HEK293T (cell line): ENCODE measurements at regions not wholly inside any gene's neighbourhood (a gene's known extent, or its start where the extent isn't known, plus 50 kb on each side); places are given as distances from the start of the nearest gene placed in this dataset.

Experiments
- CTCF ChIA-PET: fragments of 350-600 bp; formaldehyde crosslinking; extraction: SDS; loops from one replicate; lab custom pipeline; 2021; ENCODE audit warnings: antibody characterized with exemption, inconsistent platforms; lab: Yijun Ruan, JAX
- POLR2A ChIA-PET: fragments of 350-600 bp; formaldehyde crosslinking; extraction: SDS; loops from one replicate; lab custom pipeline; 2020; ENCODE audit warnings: antibody characterized with exemption, inconsistent platforms; lab: Yijun Ruan, JAX
- DNase-seq: peaks from one replicate; pipeline ENCODE4 v3.0.0; 2012; ENCODE audit warnings: mixed read lengths; ENCODE audit errors: extremely low spot score
- ARNT ChIP-seq: fragments of 450-650 bp; IDR thresholded peaks from 2 replicates; pipeline ENCODE4 v1.6.1; 2017; ENCODE audit warnings: mild to moderate bottlenecking
- BHLHE40 ChIP-seq: fragments of 450-650 bp; IDR thresholded peaks from 2 replicates; pipeline ENCODE4 v1.6.1; 2016; ENCODE audit warnings: mild to moderate bottlenecking, moderate library complexity, borderline replicate concordance
- CTBP1 ChIP-seq: fragments of 450-650 bp; IDR thresholded peaks from 2 replicates; pipeline ENCODE4 v1.6.1; 2016; ENCODE audit warnings: borderline replicate concordance
- ELF4 ChIP-seq: fragments of 450-650 bp; IDR thresholded peaks from 2 replicates; pipeline ENCODE4 v1.6.1; 2017; ENCODE audit warnings: antibody characterized with exemption
- FOXA1 ChIP-seq: fragments of 450-650 bp; IDR thresholded peaks from 2 replicates; pipeline ENCODE4 v1.6.1; 2016; ENCODE audit warnings: mild to moderate bottlenecking
- FOXK2 ChIP-seq: fragments of 450-650 bp; IDR thresholded peaks from 2 replicates; pipeline ENCODE4 v1.6.1; 2016; ENCODE audit warnings: mild to moderate bottlenecking
- FOXM1 ChIP-seq: fragments of 450-650 bp; IDR thresholded peaks from 2 replicates; pipeline ENCODE4 v1.6.1; 2017; ENCODE audit warnings: mild to moderate bottlenecking, borderline replicate concordance
- HDGF ChIP-seq: fragments of 450-650 bp; IDR thresholded peaks from 2 replicates; pipeline ENCODE4 v1.6.1; 2017; ENCODE audit warnings: antibody characterized with exemption, borderline replicate concordance
- L3MBTL2 ChIP-seq: fragments of 450-650 bp; conservative IDR thresholded peaks from 2 replicates; pipeline ENCODE4 v1.6.1; 2016; ENCODE audit warnings: mild to moderate bottlenecking
- LEF1 ChIP-seq: fragments of 450-650 bp; IDR thresholded peaks from 2 replicates; pipeline ENCODE4 v1.6.1; 2017; ENCODE audit warnings: mild to moderate bottlenecking, borderline replicate concordance
- NFRKB ChIP-seq: fragments of 450-650 bp; IDR thresholded peaks from 2 replicates; pipeline ENCODE4 v1.6.1; 2016; ENCODE audit warnings: mild to moderate bottlenecking, moderate library complexity
- SP1 ChIP-seq: fragments of 450-650 bp; IDR thresholded peaks from 2 replicates; pipeline ENCODE4 v1.6.1; 2017
- SUZ12 ChIP-seq: fragments of 450-650 bp; IDR thresholded peaks from 2 replicates; pipeline ENCODE4 v1.6.1; 2016; ENCODE audit warnings: mild to moderate bottlenecking
- TARDBP ChIP-seq: fragments of 450-650 bp; IDR thresholded peaks from 2 replicates; pipeline ENCODE4 v1.6.1; 2016
- ZNF384 ChIP-seq: fragments of 450-650 bp; IDR thresholded peaks from 2 replicates; pipeline ENCODE4 v1.6.1; 2016
- TF ChIP-seq, protein P1 (sequence below): fragments of 450-650 bp; IDR thresholded peaks from 2 replicates; pipeline ENCODE4 v1.6.1; 2016

DNA sequence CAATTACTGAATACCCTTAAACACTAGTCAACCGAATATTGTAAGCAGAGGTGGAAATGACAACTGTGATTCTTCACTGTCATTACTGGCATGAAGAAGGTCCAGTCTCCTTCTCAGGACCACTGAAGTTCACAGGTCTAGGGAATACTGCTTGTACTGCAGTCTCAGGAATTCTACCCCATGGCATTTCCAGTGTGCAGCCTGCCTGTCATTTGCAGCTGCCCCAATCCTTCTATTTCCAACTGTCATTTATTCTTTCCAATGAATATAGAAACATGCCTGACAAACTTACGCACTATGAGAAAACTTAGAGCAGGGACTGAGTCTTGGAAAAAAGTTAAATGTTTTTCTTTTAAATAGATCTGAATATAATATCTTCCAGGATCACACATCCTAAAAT lies 308.0 kb upstream of the THBS1 start:
- no peak for DNase-seq
- CTCF ChIA-PET = no interaction called here
- POLR2A ChIA-PET = no interaction called here
- TF ChIP-seq CTBP1 = no peak

DNA sequence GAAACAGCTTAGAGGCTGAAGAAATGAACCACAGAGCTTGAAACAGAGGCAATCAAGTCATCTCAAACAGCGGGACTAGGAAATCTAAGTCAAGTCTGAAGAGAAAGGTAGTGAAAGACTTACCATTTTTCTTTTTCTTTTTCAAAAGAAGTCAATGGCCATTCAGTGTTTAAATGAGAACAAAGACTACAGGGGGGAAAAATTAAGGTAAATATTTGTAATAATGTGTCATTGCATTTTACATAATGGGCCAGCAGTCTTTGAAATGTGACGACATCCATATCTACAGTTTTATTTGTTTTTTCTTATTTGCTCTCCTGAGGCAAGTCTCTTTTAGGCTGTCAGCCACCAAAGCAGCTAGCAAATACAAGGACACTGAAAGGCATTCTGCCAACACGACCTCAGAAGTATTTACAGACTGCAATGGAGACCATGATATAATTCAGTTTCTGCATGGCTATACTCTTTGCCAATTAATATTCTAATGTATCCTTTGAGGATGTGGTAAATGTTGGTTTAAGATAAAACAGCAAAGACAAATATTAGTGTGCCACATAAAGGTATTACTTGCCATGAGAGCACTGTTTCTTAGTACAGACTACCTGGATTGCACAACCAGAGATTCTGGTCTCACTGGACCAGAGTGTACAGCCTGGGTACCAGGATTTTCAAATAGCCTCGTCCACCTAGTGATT lies 307.0 kb upstream of the THBS1 start:
- ChIA-PET CTCF (interaction anchor here (1.0 kb wide), 1 partner anchor 307 kb away, joined by 3 read pairs; the partner anchor contains the start of gene THBS1), POLR2A (no interaction called here)
- DNase-seq = no peak
- TF ChIP-seq, protein P1, sequence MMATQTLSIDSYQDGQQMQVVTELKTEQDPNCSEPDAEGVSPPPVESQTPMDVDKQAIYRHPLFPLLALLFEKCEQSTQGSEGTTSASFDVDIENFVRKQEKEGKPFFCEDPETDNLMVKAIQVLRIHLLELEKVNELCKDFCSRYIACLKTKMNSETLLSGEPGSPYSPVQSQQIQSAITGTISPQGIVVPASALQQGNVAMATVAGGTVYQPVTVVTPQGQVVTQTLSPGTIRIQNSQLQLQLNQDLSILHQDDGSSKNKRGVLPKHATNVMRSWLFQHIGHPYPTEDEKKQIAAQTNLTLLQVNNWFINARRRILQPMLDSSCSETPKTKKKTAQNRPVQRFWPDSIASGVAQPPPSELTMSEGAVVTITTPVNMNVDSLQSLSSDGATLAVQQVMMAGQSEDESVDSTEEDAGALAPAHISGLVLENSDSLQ = no peak
- TF ChIP-seq FOXA1 (no peak), LEF1 (no peak), ARNT (no peak), NFRKB (no peak), ZNF384 (no peak), SP1 (no peak), SUZ12 (no peak), BHLHE40 (no peak), ELF4 (no peak), CTBP1 (no peak), FOXK2 (no peak), HDGF (no peak)

DNA sequence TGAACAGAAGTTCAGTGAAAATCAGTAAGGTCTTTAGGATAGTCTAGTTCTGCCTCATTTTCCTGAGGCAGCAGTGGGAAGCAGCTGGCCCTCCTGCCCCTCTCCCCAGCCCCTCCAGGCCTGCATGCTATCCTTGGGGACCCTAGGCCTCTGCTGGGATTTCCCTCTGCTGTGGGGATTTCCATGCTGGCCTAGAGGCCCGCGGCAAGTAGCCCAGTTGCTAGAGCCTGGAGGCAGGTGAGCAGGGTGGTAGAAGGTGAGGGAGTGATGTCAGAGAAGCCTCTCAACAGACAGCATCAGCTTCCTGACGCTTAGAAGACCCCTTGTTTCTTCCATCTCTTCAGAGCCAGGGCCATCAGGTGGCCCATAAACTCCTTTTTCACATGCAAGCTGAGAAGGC lies 305.8 kb upstream of the THBS1 start:
- POLR2A ChIA-PET = no interaction called here

DNA sequence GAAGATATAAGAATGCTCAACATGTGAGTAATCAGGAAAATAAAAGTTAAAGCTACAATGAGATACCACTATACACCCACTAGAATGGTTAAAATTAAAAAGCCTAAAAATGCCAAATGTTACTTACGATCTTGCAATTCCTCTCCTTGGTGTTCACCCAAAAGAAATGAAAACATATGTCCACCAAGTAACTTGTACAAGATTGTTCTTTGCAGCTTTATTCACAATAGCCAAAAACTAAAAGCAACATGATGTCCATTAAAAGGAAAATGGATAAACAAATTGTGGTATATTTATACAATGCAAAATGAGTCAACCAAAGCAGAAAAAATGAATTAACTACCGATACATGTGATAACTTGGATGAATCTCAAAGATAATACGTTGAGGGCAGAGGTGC lies 301.6 kb upstream of the THBS1 start:
- CTCF ChIA-PET = no interaction called here
- TF ChIP-seq CTBP1 (no peak), NFRKB (no peak), FOXA1 (no peak), BHLHE40 (no peak), FOXM1 (no peak), ARNT (no peak), ELF4 (no peak), FOXK2 (no peak), SUZ12 (no peak)
- TF ChIP-seq, protein P1 = no peak
- no peak for DNase-seq
- POLR2A ChIA-PET = no interaction called here

More for the DNA sequence above, 305.8 kb upstream of the THBS1 start:
- TF ChIP-seq CTBP1 (no peak), NFRKB (no peak), BHLHE40 (no peak), ZNF384 (no peak), L3MBTL2 (no peak), SUZ12 (no peak), ELF4 (no peak), HDGF (no peak), LEF1 (no peak), TARDBP (no peak), FOXK2 (no peak), FOXM1 (no peak), SP1 (no peak), FOXA1 (no peak), ARNT (no peak)
- TF ChIP-seq, protein P1 = no peak
- CTCF ChIA-PET = no interaction called here
- no peak for DNase-seq

DNA sequence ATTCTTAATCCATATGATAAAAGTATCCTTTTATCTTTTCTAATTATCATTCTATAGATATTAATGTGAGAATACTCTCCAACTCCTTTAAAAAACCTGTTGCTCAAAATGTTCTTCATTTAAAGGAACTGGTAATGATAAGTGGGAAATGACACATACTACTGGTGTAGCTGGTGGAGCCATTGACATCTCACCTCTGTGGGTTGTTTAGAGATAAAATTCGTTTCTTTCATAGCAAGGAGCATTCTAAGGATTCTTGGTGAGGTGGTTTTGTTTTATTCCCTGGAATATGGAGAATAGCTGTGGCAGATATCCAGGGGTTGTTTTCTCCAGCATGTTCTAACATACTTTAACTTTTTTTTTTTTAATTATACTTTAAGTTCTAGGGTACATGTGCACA lies 299.8 kb upstream of the THBS1 start:
- CTCF ChIA-PET = no interaction called here
- TF ChIP-seq NFRKB (no peak), FOXM1 (no peak), CTBP1 (no peak), ZNF384 (no peak), FOXA1 (no peak), ARNT (no peak), SUZ12 (no peak), L3MBTL2 (no peak), HDGF (no peak), ELF4 (no peak), FOXK2 (no peak), TARDBP (no peak), BHLHE40 (no peak), SP1 (no peak), LEF1 (no peak)
- TF ChIP-seq, protein P1 = no peak
- POLR2A ChIA-PET = no interaction called here
- no peak for DNase-seq

DNA sequence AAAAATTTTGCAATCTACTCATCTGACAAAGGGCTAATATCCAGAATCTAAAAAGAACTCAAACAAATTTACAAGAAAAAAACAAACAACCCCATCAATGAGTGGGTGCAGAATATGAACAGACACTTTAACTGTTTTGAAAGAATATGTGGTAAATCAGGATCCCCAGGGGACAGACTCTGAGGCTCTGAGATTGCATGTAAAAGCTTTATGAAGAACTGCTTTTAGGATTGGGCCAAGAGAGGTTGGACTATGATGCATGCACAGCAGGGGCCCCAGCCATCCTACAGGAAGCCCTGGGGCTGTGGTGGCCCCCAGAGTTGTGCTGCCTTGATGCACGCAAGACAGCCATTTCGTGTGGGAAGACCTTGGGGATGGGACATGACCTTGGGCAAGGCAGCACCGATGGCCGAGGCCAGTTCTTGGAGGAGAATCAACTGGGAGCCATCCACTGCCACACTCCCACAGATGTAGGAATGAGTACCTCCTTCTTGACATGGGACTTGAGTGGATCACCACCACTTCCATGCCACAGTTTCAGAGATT lies 298.1 kb upstream of the THBS1 start:
- DNase-seq = no peak
- TF ChIP-seq ELF4 (no peak), SUZ12 (no peak), HDGF (no peak), L3MBTL2 (no peak), FOXK2 (no peak), TARDBP (no peak), NFRKB (no peak), FOXM1 (no peak), CTBP1 (no peak), FOXA1 (no peak), LEF1 (no peak), SP1 (no peak), ARNT (no peak)
- TF ChIP-seq, protein P1 = no peak
- POLR2A ChIA-PET = no interaction called here
- CTCF ChIA-PET = no interaction called here
